HCT116 (cell line): ENCODE measurements at regions not wholly inside any gene's neighbourhood (a gene's known extent, or its start where the extent isn't known, plus 50 kb on each side); places are given as distances from the start of the nearest gene placed in this dataset.

Source experiments
- CTCF ChIP-seq, 3 experiments: fragments of 200-600 bp in 1 of 3; sonication (generic) in 1 of 3; IDR thresholded peaks in 2 of 3; conservative IDR thresholded peaks in 1 of 3; 2 replicates each; pipeline ENCODE4 v1.5.1; 2012 to 2017; ENCODE audit warnings: low read depth in 2 of 3, low read length in 2 of 3, antibody characterized with exemption in 1 of 3, borderline replicate concordance in 1 of 3, control low read depth in 1 of 3, mild to moderate bottlenecking in 1 of 3, mixed read lengths in 1 of 3, mixed run types in 1 of 3, moderate library complexity in 1 of 3; ENCODE audit not compliant: insufficient read depth in 1 of 3
- SP1 ChIP-seq: IDR thresholded peaks from 2 replicates; pipeline ENCODE4 v1.6.1; 2012; ENCODE audit warnings: low read depth

DNA sequence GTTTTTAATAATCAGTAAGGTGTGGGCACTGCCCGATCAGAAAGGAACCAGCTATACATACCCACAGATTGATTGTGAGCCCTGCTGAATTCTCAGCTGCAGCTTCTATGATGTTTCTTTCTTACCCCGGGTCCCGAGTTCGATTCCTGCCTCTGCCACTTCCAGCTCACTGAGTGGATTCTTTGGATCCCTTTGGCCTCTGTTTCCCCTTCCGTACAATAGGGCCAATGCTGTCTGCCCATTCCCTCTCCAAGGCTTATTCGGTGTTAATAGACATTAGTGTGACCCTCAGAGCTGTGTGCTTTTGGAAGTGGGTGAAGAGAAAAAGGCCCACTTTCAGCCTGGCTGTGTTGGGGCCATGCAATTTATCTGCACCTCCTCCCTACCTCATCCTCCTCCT is 115.8 kb downstream of the IRX5 start:
- no peak for TF ChIP-seq CTCF (IDR thresholded peaks at IDR 0.05 in 2 of 3, conservative IDR thresholded peaks at IDR 0.05 in 1 of 3; ENCODE audit: borderline replicate concordance in 1 of 3, insufficient read depth in 1 of 3, low read depth in 2 of 3, low read length in 2 of 3)
- no peak for TF ChIP-seq SP1
